ENCODE measurements at regions not wholly inside any gene's neighbourhood (a gene's known extent, or its start where the extent isn't known, plus 50 kb on each side); places are given as distances from the start of the nearest gene placed in this dataset.

DNA sequence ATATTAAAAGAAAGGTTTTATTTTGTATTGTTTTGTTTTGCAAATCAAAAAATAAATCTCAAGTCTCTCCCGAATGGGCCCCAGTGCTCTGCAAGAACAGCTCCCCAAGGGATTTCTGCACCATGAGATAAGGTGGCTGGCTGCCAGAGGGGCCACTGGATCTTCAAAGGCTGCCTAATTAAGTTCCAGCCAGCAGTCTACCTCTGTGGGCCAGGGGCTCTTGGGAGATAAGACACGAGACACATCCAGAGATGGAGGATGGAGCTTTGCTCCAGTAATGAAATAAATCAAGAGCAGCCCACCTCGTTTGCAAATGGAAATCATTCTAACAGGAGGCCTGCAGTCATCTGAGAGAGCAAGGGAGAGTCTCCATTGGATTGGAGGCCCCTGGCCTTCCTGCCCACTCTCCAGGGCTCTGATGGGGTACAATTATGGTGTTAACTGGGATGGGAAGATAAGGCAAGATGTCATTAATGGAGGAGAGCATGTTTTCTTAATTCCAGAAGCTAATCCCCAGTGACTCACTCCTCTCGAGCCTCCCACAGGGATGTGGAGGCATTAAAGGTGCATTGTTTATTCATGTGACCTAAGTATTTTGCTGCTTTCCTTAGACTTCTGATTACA, 155.2 kb upstream of the KAZN start:
- in situ Hi-C loops (cut with HindIII; ENCODE audit: low sequenced_read_pairs): no loop called here
- TF ChIP-seq, protein P1, sequence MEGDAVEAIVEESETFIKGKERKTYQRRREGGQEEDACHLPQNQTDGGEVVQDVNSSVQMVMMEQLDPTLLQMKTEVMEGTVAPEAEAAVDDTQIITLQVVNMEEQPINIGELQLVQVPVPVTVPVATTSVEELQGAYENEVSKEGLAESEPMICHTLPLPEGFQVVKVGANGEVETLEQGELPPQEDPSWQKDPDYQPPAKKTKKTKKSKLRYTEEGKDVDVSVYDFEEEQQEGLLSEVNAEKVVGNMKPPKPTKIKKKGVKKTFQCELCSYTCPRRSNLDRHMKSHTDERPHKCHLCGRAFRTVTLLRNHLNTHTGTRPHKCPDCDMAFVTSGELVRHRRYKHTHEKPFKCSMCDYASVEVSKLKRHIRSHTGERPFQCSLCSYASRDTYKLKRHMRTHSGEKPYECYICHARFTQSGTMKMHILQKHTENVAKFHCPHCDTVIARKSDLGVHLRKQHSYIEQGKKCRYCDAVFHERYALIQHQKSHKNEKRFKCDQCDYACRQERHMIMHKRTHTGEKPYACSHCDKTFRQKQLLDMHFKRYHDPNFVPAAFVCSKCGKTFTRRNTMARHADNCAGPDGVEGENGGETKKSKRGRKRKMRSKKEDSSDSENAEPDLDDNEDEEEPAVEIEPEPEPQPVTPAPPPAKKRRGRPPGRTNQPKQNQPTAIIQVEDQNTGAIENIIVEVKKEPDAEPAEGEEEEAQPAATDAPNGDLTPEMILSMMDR (IDR thresholded peaks at IDR 0.05; ENCODE audit: low read depth, low read length, missing control alignments): no peak
- peak; percentile 15 for DNase-seq (ENCODE audit: low read depth)
- H3K4me3 ChIP-seq (ENCODE audit: low read depth, low read length): no peak overlapping the region

DNA sequence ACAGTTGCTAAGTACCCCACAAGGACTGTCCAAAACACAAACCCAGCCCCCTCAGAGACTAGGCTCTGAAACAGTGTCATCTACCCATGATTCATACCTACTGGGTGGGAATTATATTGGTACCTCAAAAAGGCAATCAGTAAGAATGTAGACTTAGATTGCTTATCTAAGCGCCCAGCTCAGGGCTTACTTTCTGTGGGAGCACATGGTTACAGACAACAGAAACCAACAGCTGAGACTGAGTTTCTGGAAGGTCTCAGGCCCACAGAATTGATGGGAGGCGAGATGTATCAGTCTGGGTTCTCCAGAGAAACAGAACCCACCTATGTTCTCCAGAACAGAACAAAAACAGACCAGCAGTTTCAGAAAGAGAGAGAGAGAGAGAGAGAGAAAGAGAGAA, 147.3 kb upstream of the KAZN start:
- in situ Hi-C loops (cut with HindIII; ENCODE audit: low sequenced_read_pairs): no loop called here
- no peak overlapping the region for H3K4me3 ChIP-seq (ENCODE audit: low read depth, low read length)
- TF ChIP-seq, protein P1 (IDR thresholded peaks at IDR 0.05; ENCODE audit: low read depth, low read length, missing control alignments): no peak
- no peak for DNase-seq (ENCODE audit: low read depth)

DNA sequence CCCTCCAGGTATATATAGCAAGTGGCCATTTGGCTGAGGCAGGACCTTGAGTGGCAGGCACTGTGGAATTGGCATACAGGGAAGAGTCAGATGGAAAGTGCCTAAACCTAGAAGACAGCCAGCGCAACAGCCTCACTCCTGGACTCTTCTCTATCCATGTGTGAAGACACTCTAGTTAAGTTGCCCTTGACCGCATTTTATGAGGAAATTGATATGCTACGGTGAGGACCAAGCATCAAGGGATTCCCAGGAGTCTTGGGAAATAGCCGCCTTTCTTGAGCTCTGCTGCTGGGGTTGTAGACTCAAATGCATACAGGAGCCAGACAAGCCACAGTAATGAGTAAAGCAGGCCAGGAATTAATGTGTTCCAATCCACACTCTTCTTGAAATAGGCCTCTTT, 145.9 kb upstream of the KAZN start:
- in situ Hi-C loops (cut with HindIII; ENCODE audit: low sequenced_read_pairs): no loop called here
- no peak for DNase-seq (ENCODE audit: low read depth)
- TF ChIP-seq, protein P1 (IDR thresholded peaks at IDR 0.05; ENCODE audit: low read depth, low read length, missing control alignments): no peak
- H3K4me3 ChIP-seq (ENCODE audit: low read depth, low read length): no peak overlapping the region

DNA sequence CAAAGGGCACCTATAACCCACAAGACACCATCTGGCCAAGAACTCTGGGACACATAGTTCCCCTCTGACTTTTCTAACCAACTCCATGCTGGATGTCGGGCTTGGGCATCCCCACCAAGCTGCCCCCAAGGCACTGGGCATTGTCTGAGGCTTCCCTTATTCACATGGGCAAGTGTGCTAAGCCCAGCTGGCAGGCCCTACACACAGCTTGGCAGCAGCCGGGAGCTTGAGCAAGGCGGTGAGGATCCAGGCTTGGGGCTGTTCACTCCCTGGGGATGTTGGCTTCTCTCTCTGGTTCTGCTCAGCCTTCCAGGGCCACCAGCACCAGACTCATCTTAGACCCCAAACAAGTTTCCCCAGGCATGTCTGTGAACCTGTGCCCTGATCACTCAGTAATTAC, 138.3 kb upstream of the KAZN start:
- H3K4me3 ChIP-seq (ENCODE audit: low read depth, low read length): no peak overlapping the region
- in situ Hi-C loops (cut with HindIII; ENCODE audit: low sequenced_read_pairs): no loop called here
- DNase-seq (ENCODE audit: low read depth): no peak
- TF ChIP-seq, protein P1 (IDR thresholded peaks at IDR 0.05; ENCODE audit: low read depth, low read length, missing control alignments): no peak

DNA sequence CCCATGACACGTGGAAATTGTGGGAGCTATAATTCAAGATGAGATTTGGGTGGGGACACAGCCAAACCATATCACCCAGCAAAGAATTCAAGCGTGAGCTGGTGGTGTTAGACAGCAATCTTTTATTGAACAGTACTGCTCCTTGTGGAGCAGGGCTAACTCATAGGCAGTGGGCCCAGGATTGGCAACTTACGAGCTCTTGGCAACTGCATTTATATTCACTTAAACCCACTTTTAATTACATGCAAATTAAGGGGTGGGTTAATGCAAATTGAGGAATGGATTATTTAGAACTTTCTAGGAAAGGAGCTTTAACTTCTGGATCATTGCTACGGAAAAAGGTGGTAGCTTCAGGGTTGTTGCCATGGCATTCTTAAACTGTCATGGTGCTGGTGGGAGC, 135.6 kb upstream of the KAZN start:
- in situ Hi-C loops (cut with HindIII; ENCODE audit: low sequenced_read_pairs): no loop called here
- no peak overlapping the region for H3K4me3 ChIP-seq (ENCODE audit: low read depth, low read length)
- no peak for DNase-seq (ENCODE audit: low read depth)
- TF ChIP-seq, protein P1 (IDR thresholded peaks at IDR 0.05; ENCODE audit: low read depth, low read length, missing control alignments): no peak

DNA sequence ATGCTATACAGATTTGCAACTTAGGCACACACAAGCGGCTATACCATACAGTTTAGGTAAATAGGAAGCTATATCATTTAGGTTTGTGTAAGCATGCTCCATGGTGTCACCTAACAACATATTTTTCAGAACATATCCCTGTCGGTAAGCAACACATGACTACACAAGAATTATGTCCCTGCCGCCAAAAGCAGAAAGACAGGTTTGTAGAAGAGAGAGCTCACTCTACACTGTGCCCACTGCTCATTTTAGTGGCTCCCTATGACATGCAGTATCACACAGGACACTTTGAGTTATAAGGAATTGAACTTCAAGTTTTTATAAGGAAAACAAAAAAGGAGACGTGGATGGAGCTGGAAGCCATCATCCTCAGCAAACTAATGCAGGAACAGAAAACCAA, 132.5 kb upstream of the KAZN start:
- TF ChIP-seq, protein P1 (IDR thresholded peaks at IDR 0.05; ENCODE audit: low read depth, low read length, missing control alignments): no peak
- DNase-seq (ENCODE audit: low read depth): no peak
- no peak overlapping the region for H3K4me3 ChIP-seq (ENCODE audit: low read depth, low read length)
- in situ Hi-C loops (cut with HindIII; ENCODE audit: low sequenced_read_pairs): no loop called here
